Nephron progenitor cell (in vitro differentiated cells): ENCODE measurements at regions not wholly inside any gene's neighbourhood (a gene's known extent, or its start where the extent isn't known, plus 50 kb on each side); places are given as distances from the start of the nearest gene placed in this dataset.

Experiments used
- DNase-seq: peaks from one replicate; pipeline ENCODE4 v3.0.0; 2021
- H3K27ac Mint-ChIP-seq: 2 replicates; pipeline ENCODE4 v1.8.0; 2021; ENCODE audit warnings: mild to moderate bottlenecking, moderate library complexity, mixed read lengths
- H3K27me3 Mint-ChIP-seq: 2 replicates; pipeline ENCODE4 v1.8.0; 2021; ENCODE audit warnings: mild to moderate bottlenecking, low read depth, mixed read lengths; ENCODE audit not compliant: poor library complexity
- H3K36me3 Mint-ChIP-seq: 2 replicates; pipeline ENCODE4 v1.8.0; 2021; ENCODE audit warnings: low read depth, mixed read lengths
- H3K4me1 Mint-ChIP-seq: 2 replicates; pipeline ENCODE4 v1.8.0; 2021; ENCODE audit warnings: mixed read lengths
- H3K4me3 Mint-ChIP-seq: 2 replicates; pipeline ENCODE4 v1.8.0; 2021; ENCODE audit warnings: mild to moderate bottlenecking, moderate library complexity, mixed read lengths
- H3K9me3 Mint-ChIP-seq: 2 replicates; pipeline ENCODE4 v1.8.0; 2021; ENCODE audit warnings: mild to moderate bottlenecking, moderate library complexity, mixed read lengths
- CTCF ChIP-seq: fragments of 200-600 bp; sonication (generic); IDR thresholded peaks from 2 replicates; pipeline ENCODE4 v1.5.0; 2021; ENCODE audit warnings: antibody characterized with exemption

DNA sequence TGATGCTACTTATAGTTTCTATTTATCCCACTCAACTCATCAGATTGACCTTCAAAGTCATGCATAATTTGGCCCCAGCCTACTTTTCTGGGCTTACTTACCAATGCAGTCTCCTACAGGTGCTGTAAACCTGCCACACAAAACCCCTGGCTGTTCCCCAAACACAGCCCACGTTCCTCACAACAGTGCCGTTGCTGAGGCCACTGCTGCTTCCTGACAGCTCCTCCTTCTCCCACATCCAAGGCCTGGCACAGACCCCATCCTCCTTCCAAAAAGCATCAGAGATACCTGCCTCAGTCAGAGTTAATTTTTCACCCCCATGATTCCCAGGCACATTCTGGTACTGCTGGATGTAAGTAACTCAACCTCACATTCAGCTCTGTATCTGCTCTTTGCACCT lies 68.1 kb upstream of the SIMC1 start:
- H3K27ac Mint-ChIP-seq: peak overlapping the region; percentile 2
- no peaks in the 10 kb centered on the region for H3K36me3 Mint-ChIP-seq
- H3K4me1 Mint-ChIP-seq: peaks cover 39% of the 10 kb centered on the region
- no peak for TF ChIP-seq CTCF
- no peaks in the 10 kb centered on the region for H3K9me3 Mint-ChIP-seq
- no peak for DNase-seq
- no peak overlapping the region for H3K4me3 Mint-ChIP-seq
- H3K27me3 Mint-ChIP-seq: no peaks in the 10 kb centered on the region

- Mint-ChIP-seq H3K36me3 (no peaks in the 10 kb centered on the region), H3K27me3 (peaks cover 6% of the 10 kb centered on the region), H3K9me3 (no peaks in the 10 kb centered on the region), H3K27ac (no peak overlapping the region), H3K4me1 (peaks cover 43% of the 10 kb centered on the region), H3K4me3 (no peak overlapping the region)
- TF ChIP-seq CTCF: no peak
- no peak for DNase-seq
Measured at GRCh38 chr5:176171171-176171760, 67.0 kb upstream of the SIMC1 start.

- no peak for TF ChIP-seq CTCF
- no peaks in the 10 kb centered on the region for H3K36me3 Mint-ChIP-seq
- DNase-seq: no peak
- H3K9me3 Mint-ChIP-seq: no peaks in the 10 kb centered on the region
- H3K4me3 Mint-ChIP-seq: no peak overlapping the region
- H3K27me3 Mint-ChIP-seq: peaks cover 7% of the 10 kb centered on the region
- peak overlapping the region; percentile 33 for H3K27ac Mint-ChIP-seq
- H3K4me1 Mint-ChIP-seq: peaks cover 39% of the 10 kb centered on the region
Measured at GRCh38 chr5:176172246-176172645, 66.0 kb upstream of the SIMC1 start.

GRCh38 chr5:176173647-176174046 lies 64.6 kb upstream of the SIMC1 start:
- DNase-seq: no peak
- Mint-ChIP-seq H3K27me3 (peaks cover 14% of the 10 kb centered on the region), H3K27ac (no peak overlapping the region), H3K4me1 (peaks cover 32% of the 10 kb centered on the region), H3K4me3 (no peak overlapping the region), H3K9me3 (peaks cover 5% of the 10 kb centered on the region), H3K36me3 (peaks cover 4% of the 10 kb centered on the region)
- no peak for TF ChIP-seq CTCF

GRCh38 chr5:176174345-176175025 lies 63.7 kb upstream of the SIMC1 start:
- no peak for DNase-seq
- no peak for TF ChIP-seq CTCF
- H3K4me1 Mint-ChIP-seq: peaks cover 29% of the 10 kb centered on the region
- H3K36me3 Mint-ChIP-seq: peaks cover 4% of the 10 kb centered on the region
- H3K9me3 Mint-ChIP-seq: peaks cover 9% of the 10 kb centered on the region
- H3K27ac Mint-ChIP-seq: no peak overlapping the region
- H3K4me3 Mint-ChIP-seq: no peak overlapping the region
- peaks cover 14% of the 10 kb centered on the region for H3K27me3 Mint-ChIP-seq
